ENCODE measurements at regions not wholly inside any gene's neighbourhood (a gene's known extent, or its start where the extent isn't known, plus 50 kb on each side); places are given as distances from the start of the nearest gene placed in this dataset.

GRCh38 chr16:60241671-60242070 is 1507.6 kb upstream of the GOT2 start:
- no peaks in the 10 kb centered on the region for H3K9me3 Mint-ChIP-seq
- H3K27me3 Mint-ChIP-seq (ENCODE audit: low read depth): peaks cover 2% of the 10 kb centered on the region
- no peak overlapping the region for H3K4me3 Mint-ChIP-seq
- H3K4me1 Mint-ChIP-seq: no peaks in the 10 kb centered on the region
- no peak overlapping the region for H3K27ac Mint-ChIP-seq
- H3K36me3 Mint-ChIP-seq: no peaks in the 10 kb centered on the region
- no peak for DNase-seq (ENCODE audit: low spot score in 2 of 2, unreplicated experiment in 2 of 2)
- TF ChIP-seq, protein P1, sequence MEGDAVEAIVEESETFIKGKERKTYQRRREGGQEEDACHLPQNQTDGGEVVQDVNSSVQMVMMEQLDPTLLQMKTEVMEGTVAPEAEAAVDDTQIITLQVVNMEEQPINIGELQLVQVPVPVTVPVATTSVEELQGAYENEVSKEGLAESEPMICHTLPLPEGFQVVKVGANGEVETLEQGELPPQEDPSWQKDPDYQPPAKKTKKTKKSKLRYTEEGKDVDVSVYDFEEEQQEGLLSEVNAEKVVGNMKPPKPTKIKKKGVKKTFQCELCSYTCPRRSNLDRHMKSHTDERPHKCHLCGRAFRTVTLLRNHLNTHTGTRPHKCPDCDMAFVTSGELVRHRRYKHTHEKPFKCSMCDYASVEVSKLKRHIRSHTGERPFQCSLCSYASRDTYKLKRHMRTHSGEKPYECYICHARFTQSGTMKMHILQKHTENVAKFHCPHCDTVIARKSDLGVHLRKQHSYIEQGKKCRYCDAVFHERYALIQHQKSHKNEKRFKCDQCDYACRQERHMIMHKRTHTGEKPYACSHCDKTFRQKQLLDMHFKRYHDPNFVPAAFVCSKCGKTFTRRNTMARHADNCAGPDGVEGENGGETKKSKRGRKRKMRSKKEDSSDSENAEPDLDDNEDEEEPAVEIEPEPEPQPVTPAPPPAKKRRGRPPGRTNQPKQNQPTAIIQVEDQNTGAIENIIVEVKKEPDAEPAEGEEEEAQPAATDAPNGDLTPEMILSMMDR (IDR thresholded peaks at IDR 0.05; ENCODE audit: unreplicated experiment): no peak

- H3K27ac Mint-ChIP-seq: peak overlapping the region; percentile 57
- H3K36me3 Mint-ChIP-seq: no peaks in the 10 kb centered on the region
- H3K4me1 Mint-ChIP-seq: peaks cover 16% of the 10 kb centered on the region
- H3K9me3 Mint-ChIP-seq: peaks cover 15% of the 10 kb centered on the region
- DNase-seq (ENCODE audit: low spot score in 2 of 2, unreplicated experiment in 2 of 2): no peak
- TF ChIP-seq, protein P1 (IDR thresholded peaks at IDR 0.05; ENCODE audit: unreplicated experiment): no peak
- H3K4me3 Mint-ChIP-seq: no peak overlapping the region
- no peaks in the 10 kb centered on the region for H3K27me3 Mint-ChIP-seq (ENCODE audit: low read depth)
Measured at GRCh38 chr16:60230666-60231065, 1496.5 kb upstream of the GOT2 start.

- no peak overlapping the region for H3K4me3 Mint-ChIP-seq
- TF ChIP-seq, protein P1 (IDR thresholded peaks at IDR 0.05; ENCODE audit: unreplicated experiment): no peak
- H3K27ac Mint-ChIP-seq: no peak overlapping the region
- H3K4me1 Mint-ChIP-seq: peaks cover 14% of the 10 kb centered on the region
- H3K9me3 Mint-ChIP-seq: no peaks in the 10 kb centered on the region
- no peak for DNase-seq (ENCODE audit: low spot score in 2 of 2, unreplicated experiment in 2 of 2)
- H3K27me3 Mint-ChIP-seq (ENCODE audit: low read depth): peaks cover 2% of the 10 kb centered on the region
- H3K36me3 Mint-ChIP-seq: no peaks in the 10 kb centered on the region
Measured at GRCh38 chr16:60225541-60225940, 1491.4 kb upstream of the GOT2 start.

DNA sequence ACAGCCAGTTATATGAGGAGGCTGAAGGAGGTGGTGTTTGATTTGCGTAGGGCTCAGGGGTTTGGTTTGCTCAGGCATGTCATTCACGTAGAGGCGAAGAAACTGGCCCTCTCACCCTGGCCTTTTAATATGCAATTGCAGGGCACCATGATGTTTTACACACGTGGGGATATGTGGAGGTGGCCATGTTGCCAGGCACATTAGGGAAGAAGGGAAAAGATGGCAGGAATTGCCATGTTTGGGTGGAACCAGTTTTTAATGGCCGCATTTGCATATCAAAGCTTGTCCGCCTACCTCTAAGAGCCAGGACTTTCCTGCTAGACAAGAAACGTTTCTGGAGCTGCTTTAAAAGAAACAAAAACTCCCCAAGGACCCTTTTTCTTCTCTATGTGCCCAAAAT is 1483.7 kb upstream of the GOT2 start:
- Mint-ChIP-seq H3K27me3 (ENCODE audit: low read depth) (no peaks in the 10 kb centered on the region), H3K4me3 (no peak overlapping the region), H3K36me3 (no peaks in the 10 kb centered on the region), H3K9me3 (no peaks in the 10 kb centered on the region), H3K4me1 (no peaks in the 10 kb centered on the region), H3K27ac (no peak overlapping the region)
- TF ChIP-seq, protein P1 (IDR thresholded peaks at IDR 0.05; ENCODE audit: unreplicated experiment): no peak
- no peak for DNase-seq (ENCODE audit: low spot score in 2 of 2, unreplicated experiment in 2 of 2)

GRCh38 chr16:60214311-60214710 is 1480.2 kb upstream of the GOT2 start:
- Mint-ChIP-seq H3K4me3 (no peak overlapping the region), H3K9me3 (peaks cover 4% of the 10 kb centered on the region), H3K4me1 (no peaks in the 10 kb centered on the region), H3K36me3 (no peaks in the 10 kb centered on the region), H3K27ac (no peak overlapping the region), H3K27me3 (ENCODE audit: low read depth) (no peaks in the 10 kb centered on the region)
- TF ChIP-seq, protein P1 (IDR thresholded peaks at IDR 0.05; ENCODE audit: unreplicated experiment): no peak
- DNase-seq (ENCODE audit: low spot score in 2 of 2, unreplicated experiment in 2 of 2): no peak

GRCh38 chr16:60206516-60206915 is 1472.4 kb upstream of the GOT2 start:
- DNase-seq (ENCODE audit: low spot score in 2 of 2, unreplicated experiment in 2 of 2): no peak
- Mint-ChIP-seq H3K4me1 (peaks cover 3% of the 10 kb centered on the region), H3K9me3 (peaks cover 3% of the 10 kb centered on the region), H3K27me3 (ENCODE audit: low read depth) (no peaks in the 10 kb centered on the region), H3K4me3 (no peak overlapping the region), H3K27ac (no peak overlapping the region), H3K36me3 (no peaks in the 10 kb centered on the region)
- TF ChIP-seq, protein P1 (IDR thresholded peaks at IDR 0.05; ENCODE audit: unreplicated experiment): no peak
